ENCODE measurements at regions not wholly inside any gene's neighbourhood (a gene's known extent, or its start where the extent isn't known, plus 50 kb on each side); places are given as distances from the start of the nearest gene placed in this dataset.

DNA sequence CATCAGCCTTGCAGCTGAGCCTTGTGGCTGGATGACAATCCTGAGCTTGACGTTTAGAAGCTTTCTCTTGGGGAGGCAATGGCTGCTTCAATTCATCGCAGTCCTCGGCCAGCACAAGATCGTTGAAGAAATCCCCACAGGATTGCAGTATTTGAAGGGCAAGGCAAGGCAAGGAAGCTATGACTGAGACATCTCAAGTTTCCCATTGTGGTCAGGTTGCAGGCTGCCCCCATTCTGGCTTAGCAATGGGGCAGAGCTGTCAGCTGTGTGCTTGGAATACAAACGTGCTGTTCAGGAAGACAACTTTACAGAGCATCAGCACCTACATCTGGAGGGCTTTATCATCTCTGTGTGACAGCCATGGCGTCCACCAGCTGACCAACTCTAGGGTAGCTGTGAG lies 275.9 kb upstream of the TBL1XR1 start:
- TF ChIP-seq, protein P1, sequence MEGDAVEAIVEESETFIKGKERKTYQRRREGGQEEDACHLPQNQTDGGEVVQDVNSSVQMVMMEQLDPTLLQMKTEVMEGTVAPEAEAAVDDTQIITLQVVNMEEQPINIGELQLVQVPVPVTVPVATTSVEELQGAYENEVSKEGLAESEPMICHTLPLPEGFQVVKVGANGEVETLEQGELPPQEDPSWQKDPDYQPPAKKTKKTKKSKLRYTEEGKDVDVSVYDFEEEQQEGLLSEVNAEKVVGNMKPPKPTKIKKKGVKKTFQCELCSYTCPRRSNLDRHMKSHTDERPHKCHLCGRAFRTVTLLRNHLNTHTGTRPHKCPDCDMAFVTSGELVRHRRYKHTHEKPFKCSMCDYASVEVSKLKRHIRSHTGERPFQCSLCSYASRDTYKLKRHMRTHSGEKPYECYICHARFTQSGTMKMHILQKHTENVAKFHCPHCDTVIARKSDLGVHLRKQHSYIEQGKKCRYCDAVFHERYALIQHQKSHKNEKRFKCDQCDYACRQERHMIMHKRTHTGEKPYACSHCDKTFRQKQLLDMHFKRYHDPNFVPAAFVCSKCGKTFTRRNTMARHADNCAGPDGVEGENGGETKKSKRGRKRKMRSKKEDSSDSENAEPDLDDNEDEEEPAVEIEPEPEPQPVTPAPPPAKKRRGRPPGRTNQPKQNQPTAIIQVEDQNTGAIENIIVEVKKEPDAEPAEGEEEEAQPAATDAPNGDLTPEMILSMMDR (IDR thresholded peaks at IDR 0.05; ENCODE audit: low read depth, low read length) = no peak

GRCh38 chr3:177473903-177474302 lies 276.6 kb upstream of the TBL1XR1 start:
- TF ChIP-seq, protein P1 (IDR thresholded peaks at IDR 0.05; ENCODE audit: low read depth, low read length) = no peak
- no peak overlapping the region for H3K4me3 ChIP-seq (ENCODE audit: low read depth, low read length)

More for the DNA sequence above, 275.9 kb upstream of the TBL1XR1 start:
- no peak overlapping the region for H3K4me3 ChIP-seq (ENCODE audit: low read depth, low read length)

- TF ChIP-seq, protein P1 (IDR thresholded peaks at IDR 0.05; ENCODE audit: low read depth, low read length) = no peak
- H3K4me3 ChIP-seq (ENCODE audit: low read depth, low read length) = no peak overlapping the region
These were observed 277.5 kb upstream of the TBL1XR1 start for GRCh38 chr3:177474652-177475355.

DNA sequence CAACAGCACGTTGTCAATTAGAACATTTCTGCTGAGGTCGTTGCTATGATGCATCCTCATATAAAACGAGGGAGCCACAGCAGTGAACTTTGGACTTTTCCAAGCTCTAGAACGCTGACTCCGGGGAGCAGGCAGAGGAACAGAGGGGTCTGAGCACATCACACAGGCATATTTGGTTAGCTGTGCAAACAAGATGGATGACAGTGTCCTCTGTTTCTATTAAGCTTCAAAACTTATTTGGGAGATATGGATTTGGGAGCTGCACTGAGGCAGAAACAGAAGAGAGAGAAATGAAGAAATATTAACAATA lies 278.0 kb upstream of the TBL1XR1 start:
- no peak overlapping the region for H3K4me3 ChIP-seq (ENCODE audit: low read depth, low read length)
- TF ChIP-seq, protein P1 (IDR thresholded peaks at IDR 0.05; ENCODE audit: low read depth, low read length) = no peak

GRCh38 chr3:177476495-177476894 lies 279.2 kb upstream of the TBL1XR1 start:
- TF ChIP-seq, protein P1 (IDR thresholded peaks at IDR 0.05; ENCODE audit: low read depth, low read length) = no peak
- H3K4me3 ChIP-seq (ENCODE audit: low read depth, low read length) = no peak overlapping the region

- TF ChIP-seq, protein P1 (IDR thresholded peaks at IDR 0.05; ENCODE audit: low read depth, low read length) = no peak
- H3K4me3 ChIP-seq (ENCODE audit: low read depth, low read length) = no peak overlapping the region
These were observed 279.7 kb upstream of the TBL1XR1 start for GRCh38 chr3:177476921-177477435.

GRCh38 chr3:177478170-177478867 lies 281.0 kb upstream of the TBL1XR1 start:
- TF ChIP-seq, protein P1 (IDR thresholded peaks at IDR 0.05; ENCODE audit: low read depth, low read length) = no peak
- no peak overlapping the region for H3K4me3 ChIP-seq (ENCODE audit: low read depth, low read length)

Data from WI38 (cell line).